Cardiac fibroblast (primary cell): ENCODE measurements at regions not wholly inside any gene's neighbourhood (a gene's known extent, or its start where the extent isn't known, plus 50 kb on each side); places are given as distances from the start of the nearest gene placed in this dataset.
"Not testable (repeated sequence)": the region's sequence is repeated elsewhere in the genome, so short reads cannot be mapped to it uniquely, and the experiment has no call there.

ENCODE experiments used
- DNase-seq, 2 donors: peaks; one replicate each; pipeline versions ENCODE4 v3.0.0 to v3.0.0-alpha.2; 2010; ENCODE audit warnings: low read depth in 2 of 2
- H3K4me3 ChIP-seq, 2 donors: replicated peaks in 1 of 2; 1 replicate in 1 of 2; 2 replicates in 1 of 2; pipeline ENCODE4 v1.5.1; 2011; ENCODE audit warnings: low read depth in 2 of 2, low read length in 2 of 2, mild to moderate bottlenecking in 2 of 2, moderate library complexity in 1 of 2
- CTCF ChIP-seq: IDR thresholded peaks from one replicate; pipeline ENCODE4 v1.5.1; 2011; ENCODE audit warnings: low read depth, mild to moderate bottlenecking, low read length, inconsistent platforms

- H3K4me3 ChIP-seq: no peak overlapping the region
- DNase-seq: peak; percentile 0 to 5
- no peak for TF ChIP-seq CTCF
These were observed 165.1 kb upstream of the POF1B start for GRCh38 chrX:85544609-85545008.

GRCh38 chrX:85543866-85544265, 164.4 kb upstream of the POF1B start:
- no peak for TF ChIP-seq CTCF
- no peak for DNase-seq
- H3K4me3 ChIP-seq: no peak overlapping the region

- not testable (repeated sequence) for H3K4me3 ChIP-seq, DNase-seq
These were observed 149.7 kb upstream of the POF1B start for GRCh38 chrX:85529141-85529540.

- no peak for TF ChIP-seq CTCF
- DNase-seq: no peak
- H3K4me3 ChIP-seq: no peak overlapping the region
These were observed 138.7 kb upstream of the POF1B start for GRCh38 chrX:85517994-85518718.

- no peak for DNase-seq
- no peak for TF ChIP-seq CTCF
- H3K4me3 ChIP-seq: no peak overlapping the region
These were observed 136.7 kb upstream of the POF1B start for GRCh38 chrX:85516131-85516530.

- no peak for TF ChIP-seq CTCF
- no peak overlapping the region for H3K4me3 ChIP-seq
These were observed 127.4 kb upstream of the POF1B start for GRCh38 chrX:85506871-85507270.

GRCh38 chrX:85505801-85506200, 126.3 kb upstream of the POF1B start:
- no peak overlapping the region for H3K4me3 ChIP-seq
- no peak for DNase-seq
- TF ChIP-seq CTCF: no peak

More at GRCh38 chrX:85506871-85507270, 127.4 kb upstream of the POF1B start:
- no peak for DNase-seq
